D721Med (cell line): ENCODE measurements at regions not wholly inside any gene's neighbourhood (a gene's known extent, or its start where the extent isn't known, plus 50 kb on each side); places are given as distances from the start of the nearest gene placed in this dataset.

Experiments
- DNase-seq: peaks from one replicate; pipeline ENCODE4 v3.0.0; 2011; ENCODE audit warnings: low spot score; ENCODE audit not compliant: insufficient read length
- FAIRE-seq: peaks from 2 replicates; lab custom pipeline; 2011; peaks lifted over from hg19 to GRCh38; lab: Jason Lieb, UNC
- CTCF ChIP-seq: IDR thresholded peaks from 2 replicates; pipeline ENCODE4 v1.5.1; 2012; ENCODE audit warnings: mild to moderate bottlenecking, control low read depth; ENCODE audit not compliant: insufficient read depth; ENCODE audit errors: missing control alignments

GRCh38 chr20:24389686-24390085 lies 79.7 kb upstream of the SYNDIG1 start:
- DNase-seq (no peak), FAIRE-seq (no peak)
- no peak for TF ChIP-seq CTCF

GRCh38 chr20:24388828-24389380 lies 80.5 kb upstream of the SYNDIG1 start:
- no peak for FAIRE-seq
- no peak for TF ChIP-seq CTCF
- DNase-seq = no peak

- FAIRE-seq = no peak
- TF ChIP-seq CTCF = no peak
- DNase-seq = no peak
Measured at GRCh38 chr20:24385547-24385946, 83.9 kb upstream of the SYNDIG1 start.

GRCh38 chr20:24384865-24385264 lies 84.6 kb upstream of the SYNDIG1 start:
- DNase-seq = no peak
- FAIRE-seq = no peak
- TF ChIP-seq CTCF = no peak

- DNase-seq = no peak
- no peak for FAIRE-seq
- no peak for TF ChIP-seq CTCF
Measured at GRCh38 chr20:24382743-24383142, 86.7 kb upstream of the SYNDIG1 start.

GRCh38 chr20:24382331-24382730 lies 87.1 kb upstream of the SYNDIG1 start:
- no peak for DNase-seq
- FAIRE-seq = no peak
- no peak for TF ChIP-seq CTCF

- no peak for DNase-seq
- FAIRE-seq = peak; percentile 25
- TF ChIP-seq CTCF = no peak
Measured at GRCh38 chr20:24381886-24382285, 87.5 kb upstream of the SYNDIG1 start.
